SK-MEL-5 (cell line): ENCODE measurements at regions not wholly inside any gene's neighbourhood (a gene's known extent, or its start where the extent isn't known, plus 50 kb on each side); places are given as distances from the start of the nearest gene placed in this dataset.

Experiments
- DNase-seq: peaks from one replicate; pipeline ENCODE4 v3.0.0-alpha.2; 2016; ENCODE audit warnings: low read depth, low spot score
- in situ Hi-C: cut with HindIII; loops from 2 replicates; pipeline ENCODE4 v1.10.0; 2016; ENCODE audit warnings: low sequenced_read_pairs, high pct_unique_total_duplicates, low pct_unique_long_range_greater_than_20kb

GRCh38 chr11:129300099-129300498, 75.5 kb upstream of the BARX2 start:
- in situ Hi-C loops = no loop called here
- no peak for DNase-seq

GRCh38 chr11:129298988-129299387, 76.7 kb upstream of the BARX2 start:
- in situ Hi-C loops = no loop called here
- DNase-seq = peak; percentile 54

GRCh38 chr11:129295746-129296145, 79.9 kb upstream of the BARX2 start:
- no peak for DNase-seq
- in situ Hi-C loops = no loop called here

- in situ Hi-C loops = no loop called here
- no peak for DNase-seq
Measured at GRCh38 chr11:129292771-129293170, 82.9 kb upstream of the BARX2 start.

GRCh38 chr11:129292092-129292491, 83.6 kb upstream of the BARX2 start:
- DNase-seq = no peak
- in situ Hi-C loops = no loop called here

- peak; percentile 82 for DNase-seq
- in situ Hi-C loops = no loop called here
Measured at GRCh38 chr11:129291546-129291945, 84.1 kb upstream of the BARX2 start.

- in situ Hi-C loops = no loop called here
- DNase-seq = no peak
Measured at GRCh38 chr11:129290966-129291365, 84.7 kb upstream of the BARX2 start.

GRCh38 chr11:129289350-129290040, 86.2 kb upstream of the BARX2 start:
- no peak for DNase-seq
- in situ Hi-C loops = no loop called here

- in situ Hi-C loops = no loop called here
- DNase-seq = no peak
Measured at GRCh38 chr11:129287920-129288319, 87.7 kb upstream of the BARX2 start.

GRCh38 chr11:129286813-129287212, 88.8 kb upstream of the BARX2 start:
- in situ Hi-C loops = no loop called here
- peak; percentile 29 for DNase-seq

GRCh38 chr11:129285402-129285786, 90.3 kb upstream of the BARX2 start:
- DNase-seq = no peak
- in situ Hi-C loops = no loop called here

- DNase-seq = no peak
- in situ Hi-C loops = no loop called here
Measured at GRCh38 chr11:129283141-129283540, 91.0 kb upstream of the ARHGAP32 start.

- DNase-seq = no peak
- in situ Hi-C loops = no loop called here
Measured at GRCh38 chr11:129282634-129283033, 90.5 kb upstream of the ARHGAP32 start.

- no peak for DNase-seq
- in situ Hi-C loops = no loop called here
Measured at GRCh38 chr11:129281471-129282415, 89.6 kb upstream of the ARHGAP32 start.

GRCh38 chr11:129280027-129280811, 88.1 kb upstream of the ARHGAP32 start:
- DNase-seq = peak; percentile 20
- in situ Hi-C loops = no loop called here

GRCh38 chr11:129279326-129280026, 87.4 kb upstream of the ARHGAP32 start:
- in situ Hi-C loops = no loop called here
- DNase-seq = peak; percentile 61

GRCh38 chr11:129278586-129279319, 86.6 kb upstream of the ARHGAP32 start:
- no peak for DNase-seq
- in situ Hi-C loops = no loop called here
